ENCODE measurements at regions not wholly inside any gene's neighbourhood (a gene's known extent, or its start where the extent isn't known, plus 50 kb on each side); places are given as distances from the start of the nearest gene placed in this dataset.

DNA sequence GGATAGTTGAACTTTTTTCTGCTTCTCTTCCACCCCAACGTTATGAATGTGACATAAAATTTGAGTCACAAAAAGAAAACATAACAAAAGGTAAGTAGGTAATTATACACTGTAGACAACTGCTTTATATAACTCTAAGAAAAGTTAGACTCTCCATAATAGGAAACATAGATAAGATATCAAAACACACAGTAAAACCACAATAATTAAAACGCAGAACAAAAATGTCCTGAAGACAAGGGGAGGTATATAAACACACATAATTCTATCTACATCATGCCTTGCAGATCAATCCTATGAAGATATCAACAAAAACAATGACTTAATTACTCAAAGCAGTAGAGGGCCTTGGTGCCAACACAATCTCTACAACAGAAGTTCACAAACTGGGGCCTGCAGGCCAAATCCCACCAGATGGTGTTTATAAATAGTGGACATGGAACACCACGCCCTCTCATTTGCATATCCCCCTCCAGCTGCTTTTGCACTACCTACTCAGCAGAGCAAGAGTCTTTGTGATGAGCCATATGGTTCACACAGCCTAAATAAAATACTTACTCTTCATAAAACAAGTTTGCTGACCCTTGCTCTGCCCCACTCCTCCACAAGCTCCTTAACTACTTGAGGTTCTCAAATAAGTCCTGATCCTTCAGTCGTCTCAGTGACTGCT lies 254.7 kb downstream of the KLF12 start:
- H3K4me3 ChIP-seq (ENCODE audit: low read depth, low read length, poor library complexity, severe bottlenecking): no peak overlapping the region
- TF ChIP-seq, protein P1, sequence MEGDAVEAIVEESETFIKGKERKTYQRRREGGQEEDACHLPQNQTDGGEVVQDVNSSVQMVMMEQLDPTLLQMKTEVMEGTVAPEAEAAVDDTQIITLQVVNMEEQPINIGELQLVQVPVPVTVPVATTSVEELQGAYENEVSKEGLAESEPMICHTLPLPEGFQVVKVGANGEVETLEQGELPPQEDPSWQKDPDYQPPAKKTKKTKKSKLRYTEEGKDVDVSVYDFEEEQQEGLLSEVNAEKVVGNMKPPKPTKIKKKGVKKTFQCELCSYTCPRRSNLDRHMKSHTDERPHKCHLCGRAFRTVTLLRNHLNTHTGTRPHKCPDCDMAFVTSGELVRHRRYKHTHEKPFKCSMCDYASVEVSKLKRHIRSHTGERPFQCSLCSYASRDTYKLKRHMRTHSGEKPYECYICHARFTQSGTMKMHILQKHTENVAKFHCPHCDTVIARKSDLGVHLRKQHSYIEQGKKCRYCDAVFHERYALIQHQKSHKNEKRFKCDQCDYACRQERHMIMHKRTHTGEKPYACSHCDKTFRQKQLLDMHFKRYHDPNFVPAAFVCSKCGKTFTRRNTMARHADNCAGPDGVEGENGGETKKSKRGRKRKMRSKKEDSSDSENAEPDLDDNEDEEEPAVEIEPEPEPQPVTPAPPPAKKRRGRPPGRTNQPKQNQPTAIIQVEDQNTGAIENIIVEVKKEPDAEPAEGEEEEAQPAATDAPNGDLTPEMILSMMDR (IDR thresholded peaks at IDR 0.05; ENCODE audit: low read length): no peak
- no peak for TF ChIP-seq EZH2 (IDR thresholded peaks at IDR 0.05; ENCODE audit: borderline replicate concordance, low read length)
- peaks cover 9% of the 10 kb centered on the region for H3K4me1 ChIP-seq (ENCODE audit: insufficient read depth, low read length, severe bottlenecking)
- no peak overlapping the region for H2AFZ ChIP-seq (ENCODE audit: low read length)
- no peaks in the 10 kb centered on the region for H4K20me1 ChIP-seq (ENCODE audit: insufficient read depth, low read length)
- H3K36me3 ChIP-seq (ENCODE audit: insufficient read depth, low read length): peaks cover 19% of the 10 kb centered on the region
- H3K79me2 ChIP-seq (ENCODE audit: insufficient read depth, low read length): no peaks in the 10 kb centered on the region
- H3K9me2 ChIP-seq (ENCODE audit: low read depth, low read length): no peaks in the 10 kb centered on the region
- H3K27ac ChIP-seq (ENCODE audit: low read depth, low read length, poor library complexity, severe bottlenecking): peak overlapping the region; percentile 6
- H3K9ac ChIP-seq (ENCODE audit: low read length): no peak overlapping the region
- no peaks in the 10 kb centered on the region for H3F3A ChIP-seq (ENCODE audit: insufficient read depth, low read length)
- peaks cover 4% of the 10 kb centered on the region for H3K9me3 ChIP-seq (ENCODE audit: low read length)
- no peaks in the 10 kb centered on the region for H3K27me3 ChIP-seq (ENCODE audit: insufficient read depth, low read length)
- H3K4me2 ChIP-seq (ENCODE audit: low read length): no peak overlapping the region

DNA sequence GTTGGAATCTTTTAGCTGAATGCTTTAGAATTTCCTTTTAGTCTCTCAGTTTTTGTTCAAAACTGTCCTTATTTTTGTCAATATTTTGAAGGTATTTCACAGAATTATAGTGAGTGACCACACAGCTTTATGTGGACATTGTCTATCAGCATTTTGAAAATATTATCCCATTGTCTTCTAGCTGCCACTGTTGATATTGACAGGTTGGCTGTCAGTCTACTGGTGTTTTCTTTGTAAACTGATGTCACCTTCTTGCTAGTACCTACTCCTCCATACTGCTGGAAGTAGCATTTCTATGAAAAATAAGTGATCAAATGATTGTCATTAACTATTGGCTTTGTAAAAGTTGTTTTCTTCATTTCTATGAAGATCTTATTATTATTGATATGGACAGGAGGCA lies 256.8 kb downstream of the KLF12 start:
- Histone ChIP-seq H3K36me3 (ENCODE audit: insufficient read depth, low read length) (peaks cover 19% of the 10 kb centered on the region), H3K27me3 (ENCODE audit: insufficient read depth, low read length) (no peaks in the 10 kb centered on the region), H3K27ac (ENCODE audit: low read depth, low read length, poor library complexity, severe bottlenecking) (no peak overlapping the region), H3K79me2 (ENCODE audit: insufficient read depth, low read length) (no peaks in the 10 kb centered on the region), H3K9me3 (ENCODE audit: low read length) (peaks cover 4% of the 10 kb centered on the region), H3K9ac (ENCODE audit: low read length) (no peak overlapping the region), H4K20me1 (ENCODE audit: insufficient read depth, low read length) (no peaks in the 10 kb centered on the region), H2AFZ (ENCODE audit: low read length) (no peak overlapping the region), H3K4me3 (ENCODE audit: low read depth, low read length, poor library complexity, severe bottlenecking) (no peak overlapping the region), H3K4me2 (ENCODE audit: low read length) (no peak overlapping the region), H3K4me1 (ENCODE audit: insufficient read depth, low read length, severe bottlenecking) (peaks cover 9% of the 10 kb centered on the region), H3K9me2 (ENCODE audit: low read depth, low read length) (no peaks in the 10 kb centered on the region), H3F3A (ENCODE audit: insufficient read depth, low read length) (no peaks in the 10 kb centered on the region)
- TF ChIP-seq, protein P1 (IDR thresholded peaks at IDR 0.05; ENCODE audit: low read length): no peak
- no peak for TF ChIP-seq EZH2 (IDR thresholded peaks at IDR 0.05; ENCODE audit: borderline replicate concordance, low read length)

DNA sequence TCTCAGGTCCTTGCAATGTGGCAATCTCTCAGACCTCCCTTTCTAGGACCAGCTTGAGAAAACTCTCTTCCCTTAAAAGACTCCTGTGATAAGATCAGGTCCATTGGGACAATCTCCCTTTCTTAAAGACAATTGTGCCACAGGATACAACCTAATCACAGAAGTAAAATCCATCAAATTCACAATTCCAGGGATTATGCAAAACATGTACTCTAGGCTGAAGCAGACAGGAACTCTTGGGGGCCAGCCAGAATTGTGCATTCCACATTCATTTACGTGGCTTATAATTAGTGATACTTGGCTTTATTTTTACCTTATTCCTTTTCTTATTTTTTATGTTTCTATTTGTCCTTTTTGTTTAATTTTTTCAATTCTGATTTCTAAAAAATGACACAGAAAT lies 257.9 kb downstream of the KLF12 start:
- Histone ChIP-seq H3K27me3 (ENCODE audit: insufficient read depth, low read length) (no peaks in the 10 kb centered on the region), H3F3A (ENCODE audit: insufficient read depth, low read length) (no peaks in the 10 kb centered on the region), H3K9me3 (ENCODE audit: low read length) (peaks cover 4% of the 10 kb centered on the region), H3K9me2 (ENCODE audit: low read depth, low read length) (no peaks in the 10 kb centered on the region), H3K4me2 (ENCODE audit: low read length) (no peak overlapping the region), H3K27ac (ENCODE audit: low read depth, low read length, poor library complexity, severe bottlenecking) (no peak overlapping the region), H3K4me1 (ENCODE audit: insufficient read depth, low read length, severe bottlenecking) (peaks cover 10% of the 10 kb centered on the region), H2AFZ (ENCODE audit: low read length) (no peak overlapping the region), H3K79me2 (ENCODE audit: insufficient read depth, low read length) (no peaks in the 10 kb centered on the region), H3K9ac (ENCODE audit: low read length) (no peak overlapping the region), H4K20me1 (ENCODE audit: insufficient read depth, low read length) (no peaks in the 10 kb centered on the region), H3K36me3 (ENCODE audit: insufficient read depth, low read length) (peaks cover 19% of the 10 kb centered on the region), H3K4me3 (ENCODE audit: low read depth, low read length, poor library complexity, severe bottlenecking) (no peak overlapping the region)
- TF ChIP-seq EZH2 (IDR thresholded peaks at IDR 0.05; ENCODE audit: borderline replicate concordance, low read length): no peak
- TF ChIP-seq, protein P1 (IDR thresholded peaks at IDR 0.05; ENCODE audit: low read length): no peak
